HFF-Myc (cell line): ENCODE measurements at regions not wholly inside any gene's neighbourhood (a gene's known extent, or its start where the extent isn't known, plus 50 kb on each side); places are given as distances from the start of the nearest gene placed in this dataset.
"Not testable (repeated sequence)": the region's sequence is repeated elsewhere in the genome, so short reads cannot be mapped to it uniquely, and the experiment has no call there.

Experiments used
- DNase-seq: peaks from one replicate; pipeline ENCODE4 v3.0.0-alpha.2; 2011; ENCODE audit warnings: low read depth; ENCODE audit errors: extremely low read depth
- H3K4me3 ChIP-seq: replicated peaks from 2 replicates; pipeline ENCODE4 v1.5.1; 2011; ENCODE audit warnings: low read depth, mild to moderate bottlenecking, control low read depth, low read length
- CTCF ChIP-seq: IDR thresholded peaks from 2 replicates; pipeline ENCODE4 v1.5.1; 2012; ENCODE audit warnings: mild to moderate bottlenecking, low read depth, low read length, control low read depth; ENCODE audit errors: missing control alignments

DNA sequence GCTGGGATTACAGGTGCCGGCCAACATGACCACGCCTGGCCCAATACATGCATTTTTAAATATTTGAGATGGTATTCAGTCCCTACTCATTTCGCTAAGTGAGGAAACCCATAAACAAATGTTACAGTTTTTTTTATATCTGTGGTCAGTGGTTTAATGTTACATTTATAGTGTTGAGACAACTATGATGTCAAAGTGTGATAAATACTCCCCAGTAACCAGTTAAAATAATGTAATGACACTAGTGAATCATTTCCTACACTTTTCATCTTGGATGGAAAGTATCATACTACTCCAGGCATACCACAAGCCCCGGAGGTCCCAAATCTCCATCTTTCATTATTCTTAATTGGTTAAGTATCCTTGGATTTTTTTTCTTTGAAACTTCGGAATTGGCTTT, 87.5 kb upstream of the KIF26B start:
- H3K4me3 ChIP-seq = no peak overlapping the region
- no peak for DNase-seq
- TF ChIP-seq CTCF = no peak

DNA sequence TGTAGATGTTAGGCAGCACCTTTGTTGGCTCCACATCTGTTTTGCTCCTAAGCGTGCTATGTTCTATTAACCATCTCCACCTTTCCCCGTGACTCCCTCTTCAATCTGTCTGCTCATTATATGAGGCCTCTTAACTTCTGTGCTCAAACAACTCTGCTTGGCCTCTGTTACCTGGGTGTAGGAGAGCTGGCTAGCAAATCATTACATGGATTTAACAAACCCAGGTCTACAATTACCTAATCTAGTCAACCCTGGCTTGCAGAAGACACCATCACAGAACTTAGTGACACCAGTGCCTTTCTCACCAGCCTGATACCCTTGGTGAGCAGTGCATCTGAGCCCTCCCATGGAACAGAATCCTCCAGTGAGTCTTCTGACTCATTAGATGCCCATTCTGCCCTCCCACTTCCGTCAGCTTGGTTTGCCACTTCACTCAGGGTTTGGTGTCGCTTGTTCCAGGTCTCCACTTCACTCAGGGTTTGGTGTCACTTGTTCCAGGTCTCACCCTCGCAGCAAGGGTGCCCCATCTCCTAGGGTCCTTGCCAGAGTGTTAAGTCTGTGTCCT, 92.0 kb upstream of the KIF26B start:
- H3K4me3 ChIP-seq = no peak overlapping the region
- no peak for DNase-seq
- TF ChIP-seq CTCF = no peak

GRCh38 chr1:245061808-245062207, 93.0 kb upstream of the KIF26B start:
- not testable (repeated sequence) for DNase-seq, H3K4me3 ChIP-seq

GRCh38 chr1:245060684-245061374, 94.0 kb upstream of the KIF26B start:
- no peak overlapping the region for H3K4me3 ChIP-seq
- no peak for TF ChIP-seq CTCF
- no peak for DNase-seq

- no peak for TF ChIP-seq CTCF
- no peak overlapping the region for H3K4me3 ChIP-seq
- DNase-seq = no peak
Observed at GRCh38 chr1:245059806-245060424, 94.9 kb upstream of the KIF26B start.

GRCh38 chr1:245058882-245059281, 95.9 kb upstream of the KIF26B start:
- no peak overlapping the region for H3K4me3 ChIP-seq
- no peak for TF ChIP-seq CTCF
- DNase-seq = no peak

- DNase-seq = no peak
- TF ChIP-seq CTCF = no peak
Observed at GRCh38 chr1:245058436-245058835, 96.3 kb upstream of the KIF26B start.

More at GRCh38 chr1:245058436-245058835, 96.3 kb upstream of the KIF26B start:
- H3K4me3 ChIP-seq = no peak overlapping the region
